ENCODE measurements at regions not wholly inside any gene's neighbourhood (a gene's known extent, or its start where the extent isn't known, plus 50 kb on each side); places are given as distances from the start of the nearest gene placed in this dataset.
"Not testable (repeated sequence)": the region's sequence is repeated elsewhere in the genome, so short reads cannot be mapped to it uniquely, and the experiment has no call there.

DNA sequence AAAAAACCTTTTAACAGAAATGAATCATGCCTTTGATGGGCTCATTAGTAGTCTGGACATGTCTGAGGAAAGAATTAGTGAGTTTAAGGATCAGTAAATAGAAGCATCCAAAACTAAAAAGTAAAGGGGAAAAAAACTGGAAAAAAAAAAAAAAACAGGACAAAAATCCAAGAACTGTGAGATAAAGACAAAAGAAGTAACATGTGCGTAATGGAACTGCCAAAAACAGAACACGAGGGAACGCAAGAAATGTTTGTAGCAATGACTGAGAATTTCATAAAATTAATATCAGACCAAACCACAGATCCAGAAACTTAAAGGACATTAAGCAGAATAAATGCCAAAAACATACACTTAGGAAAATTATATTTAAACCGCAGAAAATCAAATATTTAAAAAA, 77.4 kb downstream of the MS4A13 start:
- Mint-ChIP-seq H3K27ac (no peak overlapping the region), H3K4me1 (ENCODE audit: low read depth) (no peaks in the 10 kb centered on the region), H3K9me3 (peaks cover 57% of the 10 kb centered on the region), H3K4me3 (no peak overlapping the region), H3K36me3 (ENCODE audit: low read depth) (no peaks in the 10 kb centered on the region), H3K27me3 (ENCODE audit: insufficient read depth) (no peaks in the 10 kb centered on the region)
- no peak for DNase-seq
- TF ChIP-seq, protein P1, sequence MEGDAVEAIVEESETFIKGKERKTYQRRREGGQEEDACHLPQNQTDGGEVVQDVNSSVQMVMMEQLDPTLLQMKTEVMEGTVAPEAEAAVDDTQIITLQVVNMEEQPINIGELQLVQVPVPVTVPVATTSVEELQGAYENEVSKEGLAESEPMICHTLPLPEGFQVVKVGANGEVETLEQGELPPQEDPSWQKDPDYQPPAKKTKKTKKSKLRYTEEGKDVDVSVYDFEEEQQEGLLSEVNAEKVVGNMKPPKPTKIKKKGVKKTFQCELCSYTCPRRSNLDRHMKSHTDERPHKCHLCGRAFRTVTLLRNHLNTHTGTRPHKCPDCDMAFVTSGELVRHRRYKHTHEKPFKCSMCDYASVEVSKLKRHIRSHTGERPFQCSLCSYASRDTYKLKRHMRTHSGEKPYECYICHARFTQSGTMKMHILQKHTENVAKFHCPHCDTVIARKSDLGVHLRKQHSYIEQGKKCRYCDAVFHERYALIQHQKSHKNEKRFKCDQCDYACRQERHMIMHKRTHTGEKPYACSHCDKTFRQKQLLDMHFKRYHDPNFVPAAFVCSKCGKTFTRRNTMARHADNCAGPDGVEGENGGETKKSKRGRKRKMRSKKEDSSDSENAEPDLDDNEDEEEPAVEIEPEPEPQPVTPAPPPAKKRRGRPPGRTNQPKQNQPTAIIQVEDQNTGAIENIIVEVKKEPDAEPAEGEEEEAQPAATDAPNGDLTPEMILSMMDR (IDR thresholded peaks at IDR 0.05) = no peak

DNA sequence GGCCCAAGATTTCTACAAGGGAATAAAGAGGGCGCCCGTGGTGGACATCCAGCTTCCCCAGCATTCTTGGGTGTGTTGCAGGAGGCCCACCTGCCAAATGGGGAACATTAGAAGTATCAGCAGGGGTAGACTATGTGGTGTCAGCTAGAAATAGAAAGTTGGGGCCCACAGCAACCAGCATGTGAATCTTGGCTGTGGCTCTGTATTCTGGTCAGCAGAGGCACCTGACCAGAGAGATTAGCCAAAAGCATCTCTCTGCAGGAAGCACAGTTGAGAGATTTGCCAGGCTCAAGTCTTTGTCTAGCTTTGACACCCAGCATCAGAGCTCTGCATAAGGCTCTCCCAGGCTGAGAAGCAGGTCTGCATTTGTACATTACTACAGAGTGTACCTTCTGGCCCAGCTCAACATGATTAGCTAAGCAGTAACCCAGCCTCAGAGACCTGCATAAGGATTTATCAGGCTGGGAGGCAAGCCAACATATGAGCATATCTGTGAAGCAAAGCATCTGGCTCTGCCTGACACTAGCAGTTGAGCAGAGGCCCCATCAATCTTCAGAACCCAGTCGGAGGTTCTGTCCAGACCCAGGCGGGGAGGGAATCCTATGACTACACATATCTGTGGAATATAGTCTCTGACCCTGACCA, 79.9 kb downstream of the MS4A13 start:
- Mint-ChIP-seq H3K4me1 (ENCODE audit: low read depth) (no peaks in the 10 kb centered on the region), H3K9me3 (peaks cover 47% of the 10 kb centered on the region), H3K4me3 (no peak overlapping the region), H3K27ac (no peak overlapping the region), H3K27me3 (ENCODE audit: insufficient read depth) (no peaks in the 10 kb centered on the region), H3K36me3 (ENCODE audit: low read depth) (no peaks in the 10 kb centered on the region)
- DNase-seq = no peak
- TF ChIP-seq, protein P1 (IDR thresholded peaks at IDR 0.05) = no peak

DNA sequence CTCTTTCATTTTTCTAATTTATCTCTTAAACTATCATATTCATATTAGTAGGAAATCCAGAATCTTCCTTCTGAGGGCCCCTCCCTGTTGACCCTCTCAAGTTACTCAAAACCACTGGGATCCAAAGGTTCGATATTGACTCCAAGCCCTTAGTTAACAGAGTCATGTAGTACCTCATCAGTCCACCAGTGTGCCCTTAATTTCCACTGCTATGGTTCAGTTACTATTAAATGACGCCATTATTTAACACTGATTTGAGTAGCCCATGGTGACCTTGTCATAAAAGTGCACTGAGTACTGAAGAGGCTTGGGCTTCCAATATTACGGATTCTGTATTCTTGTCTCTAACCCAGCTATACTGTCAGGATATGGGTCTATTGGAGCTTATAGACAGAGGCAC, 91.9 kb upstream of the MS4A8 start:
- peaks cover 8% of the 10 kb centered on the region for H3K9me3 Mint-ChIP-seq
- no peak overlapping the region for H3K27ac Mint-ChIP-seq

DNA sequence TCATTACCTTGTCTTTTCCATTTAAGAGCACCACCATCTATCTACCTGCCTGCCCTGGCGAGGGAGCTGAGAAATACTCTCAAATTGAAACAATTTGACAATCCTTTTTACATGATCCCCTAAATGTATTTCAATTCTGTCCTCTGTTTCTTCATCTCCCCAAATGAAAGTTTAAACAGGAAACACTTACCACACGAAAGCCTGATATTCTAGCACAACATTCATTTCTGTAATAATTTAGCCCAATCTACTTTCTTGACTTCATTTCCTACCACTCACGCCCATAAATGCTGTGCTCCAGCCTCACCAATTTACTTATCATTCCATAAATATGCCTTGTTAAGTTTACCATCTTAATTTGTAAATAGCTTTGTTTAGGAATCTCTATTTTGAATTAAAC, 89.8 kb upstream of the MS4A8 start:
- no peaks in the 10 kb centered on the region for H3K27me3 Mint-ChIP-seq (ENCODE audit: insufficient read depth)
- no peak for DNase-seq
- peaks cover 21% of the 10 kb centered on the region for H3K9me3 Mint-ChIP-seq
- H3K36me3 Mint-ChIP-seq (ENCODE audit: low read depth) = no peaks in the 10 kb centered on the region
- TF ChIP-seq, protein P1 (IDR thresholded peaks at IDR 0.05) = no peak
- no peak overlapping the region for H3K27ac Mint-ChIP-seq
- no peak overlapping the region for H3K4me3 Mint-ChIP-seq
- no peaks in the 10 kb centered on the region for H3K4me1 Mint-ChIP-seq (ENCODE audit: low read depth)

More for the DNA sequence above, 91.9 kb upstream of the MS4A8 start:
- TF ChIP-seq, protein P1 (IDR thresholded peaks at IDR 0.05) = no peak
- Mint-ChIP-seq H3K36me3 (ENCODE audit: low read depth) (no peaks in the 10 kb centered on the region), H3K4me1 (ENCODE audit: low read depth) (no peaks in the 10 kb centered on the region), H3K27me3 (ENCODE audit: insufficient read depth) (no peaks in the 10 kb centered on the region), H3K4me3 (no peak overlapping the region)
- DNase-seq = no peak

DNA sequence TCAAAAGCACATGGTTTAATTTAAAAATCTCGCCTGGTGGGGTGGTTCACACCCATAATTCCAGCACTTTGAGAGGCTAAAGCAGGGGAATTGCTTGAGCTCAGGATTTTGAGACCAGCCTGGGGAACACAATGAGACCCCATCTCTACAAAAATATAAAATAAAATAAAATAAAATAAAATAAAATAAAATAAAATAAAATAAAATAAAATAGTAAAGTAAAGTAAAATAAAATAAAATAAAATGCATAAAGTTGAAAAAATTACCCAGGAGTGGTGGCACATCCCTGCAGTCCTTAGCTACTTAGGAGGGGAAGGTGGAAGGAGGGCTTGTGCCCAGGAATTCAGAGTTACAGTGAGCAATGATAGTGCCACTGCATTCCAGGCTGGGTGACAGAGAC, 88.7 kb upstream of the MS4A8 start:
- H3K36me3 Mint-ChIP-seq (ENCODE audit: low read depth) = no peaks in the 10 kb centered on the region
- H3K4me3 Mint-ChIP-seq = no peak overlapping the region
- no peaks in the 10 kb centered on the region for H3K4me1 Mint-ChIP-seq (ENCODE audit: low read depth)
- H3K9me3 Mint-ChIP-seq = peaks cover 24% of the 10 kb centered on the region
- H3K27me3 Mint-ChIP-seq (ENCODE audit: insufficient read depth) = no peaks in the 10 kb centered on the region
- DNase-seq = no peak
- TF ChIP-seq, protein P1 (IDR thresholded peaks at IDR 0.05) = no peak
- H3K27ac Mint-ChIP-seq = no peak overlapping the region

DNA sequence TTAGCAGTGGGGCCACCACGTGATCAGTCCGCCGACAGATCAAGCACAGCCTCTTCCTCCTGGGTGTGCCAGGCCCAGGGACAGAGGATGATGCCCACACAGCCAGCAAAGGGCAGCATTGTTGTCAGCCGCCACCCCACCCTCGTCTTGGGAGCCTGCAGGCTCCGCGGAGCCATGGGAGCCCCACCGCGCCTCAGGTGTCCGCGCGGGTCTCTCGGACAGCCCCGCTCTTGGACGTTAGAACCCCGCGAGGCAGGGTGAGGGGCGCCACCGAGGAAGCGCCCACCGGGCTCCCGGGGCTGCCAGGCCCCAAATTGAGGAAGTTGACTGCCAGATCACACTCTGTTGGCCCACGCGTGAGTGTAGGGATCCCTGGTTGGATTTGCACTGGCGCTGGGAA, 83.9 kb upstream of the MS4A8 start:
- no peaks in the 10 kb centered on the region for H3K4me1 Mint-ChIP-seq (ENCODE audit: low read depth)
- H3K9me3 Mint-ChIP-seq = peaks cover 31% of the 10 kb centered on the region
- DNase-seq = no peak
- H3K4me3 Mint-ChIP-seq = no peak overlapping the region
- no peaks in the 10 kb centered on the region for H3K27me3 Mint-ChIP-seq (ENCODE audit: insufficient read depth)
- H3K36me3 Mint-ChIP-seq (ENCODE audit: low read depth) = no peaks in the 10 kb centered on the region
- no peak overlapping the region for H3K27ac Mint-ChIP-seq
- TF ChIP-seq, protein P1 (IDR thresholded peaks at IDR 0.05) = no peak

DNA sequence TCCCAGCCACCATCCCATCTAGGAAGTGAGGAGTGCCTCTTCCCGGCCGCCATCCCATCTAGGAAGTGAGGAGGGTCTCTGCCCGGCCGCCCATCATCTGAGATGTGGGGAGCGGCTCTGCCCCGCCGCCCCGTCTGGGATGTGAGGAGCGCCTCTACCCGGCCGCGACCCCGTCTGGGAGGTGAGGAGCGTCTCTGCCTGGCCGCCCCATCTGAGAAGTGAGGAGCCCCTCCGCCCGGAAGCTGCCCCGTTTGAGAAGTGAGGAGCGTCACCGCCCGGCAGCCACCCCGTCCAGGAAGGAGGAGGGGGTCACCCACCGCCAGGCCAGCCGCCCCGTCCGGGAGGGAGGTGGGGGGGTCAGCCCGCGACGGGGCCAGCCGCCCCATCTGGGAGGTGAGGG, 77.5 kb upstream of the MS4A8 start:
- not testable (repeated sequence) for H3K4me3 Mint-ChIP-seq; DNase-seq; H3K4me1 Mint-ChIP-seq (ENCODE audit: low read depth); H3K27ac Mint-ChIP-seq; H3K36me3 Mint-ChIP-seq (ENCODE audit: low read depth); H3K27me3 Mint-ChIP-seq (ENCODE audit: insufficient read depth)
- H3K9me3 Mint-ChIP-seq = peaks cover 20% of the 10 kb centered on the region

DNA sequence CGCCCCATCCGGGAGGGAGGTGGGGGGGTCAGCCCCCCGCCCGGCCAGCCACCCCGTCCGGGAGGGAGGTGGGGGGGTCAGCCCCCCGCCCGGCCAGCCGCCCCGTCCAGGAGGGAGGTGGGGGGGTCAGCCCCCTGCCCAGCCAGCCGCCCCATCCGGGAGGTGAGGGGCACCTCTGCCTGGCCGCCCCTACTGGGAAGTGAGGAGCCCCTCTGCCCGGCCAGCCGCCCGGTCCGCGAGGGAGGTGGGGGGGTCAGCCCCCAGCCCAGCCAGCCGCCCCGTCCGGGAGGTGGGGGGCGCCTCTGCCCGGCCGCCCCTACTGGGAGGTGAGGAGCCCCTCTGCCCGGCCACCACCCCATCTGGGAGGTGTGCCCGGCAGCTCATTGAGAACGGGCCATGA, 76.6 kb upstream of the MS4A8 start:
- not testable (repeated sequence) for DNase-seq; H3K36me3 Mint-ChIP-seq (ENCODE audit: low read depth); H3K27ac Mint-ChIP-seq; H3K4me3 Mint-ChIP-seq; H3K27me3 Mint-ChIP-seq (ENCODE audit: insufficient read depth); H3K4me1 Mint-ChIP-seq (ENCODE audit: low read depth)
- peaks cover 18% of the 10 kb centered on the region for H3K9me3 Mint-ChIP-seq
